B cell (primary cell): ENCODE measurements at regions not wholly inside any gene's neighbourhood (a gene's known extent, or its start where the extent isn't known, plus 50 kb on each side); places are given as distances from the start of the nearest gene placed in this dataset.
"Not testable (repeated sequence)": the region's sequence is repeated elsewhere in the genome, so short reads cannot be mapped to it uniquely, and the experiment has no call there.

Experiments used
- ATAC-seq: fragments of 200-7000 bp; cut with Tn5 transposase; one replicate; pipeline ENCODE4 v1.10.0; 2021; ENCODE audit warnings: low read depth, mild to moderate bottlenecking, moderate number of reproducible peaks, moderate library complexity
- CTCF ChIA-PET: fragments of 350-600 bp; sonication (Branson Sonifier 250); formaldehyde crosslinking; loops from one replicate; lab custom pipeline; 2021; ENCODE audit warnings: antibody characterized with exemption, inconsistent platforms; lab: Charles Lee
- POLR2A ChIA-PET: fragments of 350-600 bp; sonication (Branson Sonifier 250); formaldehyde crosslinking; loops from one replicate; lab custom pipeline; 2021; ENCODE audit warnings: antibody characterized with exemption; lab: Charles Lee
- DNase-seq: peaks from one replicate; pipeline ENCODE4 v3.0.0; 2013
- H2AFZ ChIP-seq: 2 replicates; pipeline ENCODE4 v1.6.1; 2012; ENCODE audit warnings: mild to moderate bottlenecking, low read depth, low read length; ENCODE audit not compliant: insufficient read depth, poor library complexity, severe bottlenecking
- H3K27ac ChIP-seq, 2 donors: 1 replicate in 1 of 2; 2 replicates in 1 of 2; pipeline ENCODE4 v1.5.1; 2012 to 2013; ENCODE audit warnings: low read length in 2 of 2, mild to moderate bottlenecking in 2 of 2, moderate library complexity in 1 of 2
- H3K27me3 ChIP-seq, 4 experiments: fragments of 200-600 bp in 1 of 4; sonication (generic) in 1 of 4; replicated peaks in 1 of 4; 1 replicate in 2 of 4; 2 replicates in 2 of 4; pipeline versions ENCODE4 v1.6.1 to v1.7.0; 2013 to 2016; ENCODE audit warnings: low read length in 3 of 4, mild to moderate bottlenecking in 2 of 4, mixed read lengths in 1 of 4, moderate library complexity in 1 of 4; ENCODE audit not compliant: insufficient read depth in 4 of 4, control insufficient read depth in 3 of 4; ENCODE audit errors: control extremely low read depth in 1 of 4
- H3K36me3 ChIP-seq, 2 experiments: replicated peaks in 1 of 2; 1 replicate in 1 of 2; 2 replicates in 1 of 2; pipeline versions ENCODE4 v1.6.1 to v1.7.1; 2013; ENCODE audit warnings: low read length in 1 of 2; ENCODE audit not compliant: insufficient read depth in 2 of 2, control insufficient read depth in 1 of 2; ENCODE audit errors: control extremely low read depth in 1 of 2, extremely low read depth in 1 of 2
- H3K4me1 ChIP-seq, 2 donors: fragments of 200-600 bp in 1 of 2; sonication (generic) in 1 of 2; 1 replicate in 1 of 2; 2 replicates in 1 of 2; pipeline versions ENCODE4 v1.5.1 to v1.6.1; 2013 to 2017; ENCODE audit warnings: low read length in 2 of 2; ENCODE audit not compliant: control insufficient read depth in 2 of 2, insufficient read depth in 2 of 2
- H3K4me2 ChIP-seq: replicated peaks from 2 replicates; pipeline ENCODE3; 2012; ENCODE audit warnings: mild to moderate bottlenecking, low read depth, low read length; ENCODE audit not compliant: poor library complexity, severe bottlenecking
- H3K4me3 ChIP-seq, 5 experiments: fragments of 200-600 bp in 1 of 5; sonication (generic) in 1 of 5; 1 replicate in 3 of 5; 2 replicates in 2 of 5; pipeline versions ENCODE4 v1.5.1 to v1.7.0; 2011 to 2016; ENCODE audit warnings: low read length in 4 of 5, mild to moderate bottlenecking in 4 of 5, low read depth in 2 of 5, control low read depth in 1 of 5, moderate library complexity in 1 of 5; ENCODE audit not compliant: insufficient read depth in 1 of 5; ENCODE audit errors: control extremely low read depth in 1 of 5, extremely low read depth in 1 of 5
- H3K79me2 ChIP-seq: fragments of 200-600 bp; sonication (generic); one replicate; pipeline ENCODE4 v1.6.0; 2016; ENCODE audit warnings: low read length; ENCODE audit not compliant: control insufficient read depth, insufficient read depth
- H3K9ac ChIP-seq: fragments of 200-600 bp; sonication (generic); 2 replicates; pipeline ENCODE4 v1.6.1; 2017; ENCODE audit warnings: mild to moderate bottlenecking, low read length, moderate library complexity
- H3K9me3 ChIP-seq, 3 donors: one replicate each; pipeline versions ENCODE4 v1.6.1 to v1.7.1; 2013; ENCODE audit warnings: low read length in 2 of 3; ENCODE audit not compliant: control insufficient read depth in 2 of 3, insufficient read depth in 1 of 3; ENCODE audit errors: control extremely low read depth in 1 of 3
- H4K20me1 ChIP-seq: 2 replicates; pipeline ENCODE4 v1.6.0; 2012; ENCODE audit warnings: mild to moderate bottlenecking, low read length; ENCODE audit not compliant: insufficient read depth, control insufficient read depth, poor library complexity, severe bottlenecking
- H3K27ac Mint-ChIP-seq: one replicate; pipeline ENCODE4 v1.8.0; 2021; ENCODE audit warnings: mixed read lengths
- H3K27me3 Mint-ChIP-seq: one replicate; pipeline ENCODE4 v1.8.0; 2021; ENCODE audit warnings: mixed read lengths
- H3K4me1 Mint-ChIP-seq: one replicate; pipeline ENCODE4 v1.8.0; 2021; ENCODE audit warnings: mixed read lengths
- H3K4me3 Mint-ChIP-seq: one replicate; pipeline ENCODE4 v1.8.0; 2021; ENCODE audit warnings: mixed read lengths
- H3K9me3 Mint-ChIP-seq: one replicate; pipeline ENCODE4 v1.8.0; 2022; ENCODE audit warnings: mixed read lengths; ENCODE audit not compliant: insufficient read depth
- EZH2 ChIP-seq: IDR thresholded peaks from 2 replicates; pipeline ENCODE4 v1.6.1; 2012; ENCODE audit warnings: borderline replicate concordance, low read depth, mild to moderate bottlenecking, moderate library complexity, low read length; ENCODE audit not compliant: insufficient read depth, poor library complexity, severe bottlenecking
- WGBS: methylation state at CpG from one replicate; pipeline ENCODE4 v1.1.5; 2013; ENCODE audit warnings: missing lambda C conversion rate; ENCODE audit not compliant: insufficient coverage; 5-methylcytosine and 5-hydroxymethylcytosine counted together
- intact Hi-C: fragments of 100-400 bp; cut with micrococcal nuclease; formaldehyde crosslinking; loops from one replicate; pipeline ENCODE4 v1.10.0; 2022
- TF ChIP-seq, protein P1 (sequence below): fragments of 200-600 bp; IDR thresholded peaks from one replicate; pipeline ENCODE4 v1.8.0; 2022; ENCODE audit warnings: antibody characterized with exemption, mild to moderate bottlenecking

GRCh38 chr18:14997357-14997756 is 249.4 kb downstream of the ANKRD30B start:
- CTCF ChIA-PET: no interaction called here
- no peaks in the 10 kb centered on the region for H4K20me1 ChIP-seq
- POLR2A ChIA-PET: no interaction called here

DNA sequence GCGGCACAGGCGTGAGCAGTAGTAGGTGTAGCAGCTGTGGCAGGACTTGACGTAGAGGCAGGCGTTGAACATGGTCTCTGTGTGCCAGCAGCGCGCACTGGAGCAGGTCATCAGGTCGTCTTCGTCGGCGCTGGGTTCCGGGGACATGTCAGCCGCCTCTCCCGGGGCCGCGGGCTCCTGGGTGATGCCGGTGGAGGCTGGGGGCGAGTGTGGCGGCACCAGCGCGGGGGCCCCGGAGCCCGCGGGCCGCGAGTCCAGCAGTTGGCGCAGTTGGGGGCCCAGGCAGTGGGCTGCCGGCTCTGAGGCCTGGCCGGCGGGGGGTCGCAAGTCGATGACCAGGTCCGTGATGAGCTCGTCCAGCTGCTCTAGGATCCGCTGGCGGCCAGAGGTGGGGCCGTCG is 249.9 kb downstream of the ANKRD30B start:
- H3K4me3 ChIP-seq, H2AFZ ChIP-seq, H3K9ac ChIP-seq, H3K27me3 ChIP-seq, H3K27ac Mint-ChIP-seq, CTCF ChIA-PET, H3K27ac ChIP-seq, H3K4me3 Mint-ChIP-seq, H3K4me2 ChIP-seq, H3K79me2 ChIP-seq, H3K4me1 ChIP-seq, H3K27me3 Mint-ChIP-seq, H3K9me3 Mint-ChIP-seq, POLR2A ChIA-PET, intact Hi-C loops, DNase-seq, H3K36me3 ChIP-seq, H4K20me1 ChIP-seq, ATAC-seq, H3K4me1 Mint-ChIP-seq: not testable (repeated sequence)
- H3K9me3 ChIP-seq: peaks cover 0 to 46% (median 0%) of the 10 kb centered on the region in 3 donors
- 97% methylated on average over 35 of the region's 37 CpGs for WGBS

More at GRCh38 chr18:14997357-14997756, 249.4 kb downstream of the ANKRD30B start:
- no peak for TF ChIP-seq EZH2
- TF ChIP-seq, protein P1, sequence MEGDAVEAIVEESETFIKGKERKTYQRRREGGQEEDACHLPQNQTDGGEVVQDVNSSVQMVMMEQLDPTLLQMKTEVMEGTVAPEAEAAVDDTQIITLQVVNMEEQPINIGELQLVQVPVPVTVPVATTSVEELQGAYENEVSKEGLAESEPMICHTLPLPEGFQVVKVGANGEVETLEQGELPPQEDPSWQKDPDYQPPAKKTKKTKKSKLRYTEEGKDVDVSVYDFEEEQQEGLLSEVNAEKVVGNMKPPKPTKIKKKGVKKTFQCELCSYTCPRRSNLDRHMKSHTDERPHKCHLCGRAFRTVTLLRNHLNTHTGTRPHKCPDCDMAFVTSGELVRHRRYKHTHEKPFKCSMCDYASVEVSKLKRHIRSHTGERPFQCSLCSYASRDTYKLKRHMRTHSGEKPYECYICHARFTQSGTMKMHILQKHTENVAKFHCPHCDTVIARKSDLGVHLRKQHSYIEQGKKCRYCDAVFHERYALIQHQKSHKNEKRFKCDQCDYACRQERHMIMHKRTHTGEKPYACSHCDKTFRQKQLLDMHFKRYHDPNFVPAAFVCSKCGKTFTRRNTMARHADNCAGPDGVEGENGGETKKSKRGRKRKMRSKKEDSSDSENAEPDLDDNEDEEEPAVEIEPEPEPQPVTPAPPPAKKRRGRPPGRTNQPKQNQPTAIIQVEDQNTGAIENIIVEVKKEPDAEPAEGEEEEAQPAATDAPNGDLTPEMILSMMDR: no peak
- Histone ChIP-seq H3K27ac (no peak overlapping the region), H3K4me2 (no peak overlapping the region), H3K27me3 (no peaks in the 10 kb centered on the region), H3K4me1 (no peaks in the 10 kb centered on the region), H2AFZ (no peak overlapping the region), H3K4me3 (no peak overlapping the region), H3K36me3 (no peaks in the 10 kb centered on the region), H3K9ac (no peak overlapping the region), H3K79me2 (no peaks in the 10 kb centered on the region), H3K9me3 (peaks cover 0 to 48% (median 0%) of the 10 kb centered on the region in 3 donors)
- intact Hi-C loops: no loop called here
- ATAC-seq (no peak), DNase-seq (no peak)
- H3K4me3 Mint-ChIP-seq: no peak overlapping the region
- H3K27ac Mint-ChIP-seq: no peak overlapping the region
- WGBS: 97% methylated on average over 30 of the region's 30 CpGs
- H3K4me1 Mint-ChIP-seq: no peaks in the 10 kb centered on the region
- H3K27me3 Mint-ChIP-seq: no peaks in the 10 kb centered on the region
- H3K9me3 Mint-ChIP-seq: no peaks in the 10 kb centered on the region

GRCh38 chr18:14998360-14999042 is 250.5 kb downstream of the ANKRD30B start:
- H3K27me3 ChIP-seq, H2AFZ ChIP-seq, H3K4me1 ChIP-seq, H3K9me3 Mint-ChIP-seq, H3K9ac ChIP-seq, H3K4me2 ChIP-seq, H3K79me2 ChIP-seq, DNase-seq, H3K36me3 ChIP-seq, H4K20me1 ChIP-seq, H3K27ac Mint-ChIP-seq, H3K27ac ChIP-seq, CTCF ChIA-PET, ATAC-seq, H3K4me3 ChIP-seq, POLR2A ChIA-PET, intact Hi-C loops, H3K4me3 Mint-ChIP-seq, H3K4me1 Mint-ChIP-seq, H3K27me3 Mint-ChIP-seq: not testable (repeated sequence)
- peaks cover 0 to 50% (median 0%) of the 10 kb centered on the region in 3 donors for H3K9me3 ChIP-seq
- 97% methylated on average over 60 of the region's 62 CpGs for WGBS
